ENCODE measurements at regions not wholly inside any gene's neighbourhood (a gene's known extent, or its start where the extent isn't known, plus 50 kb on each side); places are given as distances from the start of the nearest gene placed in this dataset.

DNA sequence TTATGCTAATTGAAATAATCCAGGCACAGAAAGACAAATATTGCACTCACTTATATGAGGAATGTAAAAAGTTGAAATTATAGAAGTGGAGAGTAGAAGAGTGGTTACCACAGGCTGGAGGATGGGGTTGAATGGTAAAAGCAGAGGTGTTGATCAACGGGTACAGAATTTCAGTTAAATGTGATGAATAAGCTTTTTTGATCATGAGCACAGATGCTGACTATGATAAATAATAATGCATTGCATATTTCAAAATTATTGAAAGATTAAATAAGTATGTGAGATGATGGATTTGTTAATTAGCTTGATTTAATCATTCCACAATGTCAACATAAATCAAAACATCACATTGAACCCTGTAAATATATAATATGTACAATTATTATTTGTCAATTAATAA lies 213.1 kb downstream of the DCAF12L2 start:
- TF ChIP-seq, protein P1, sequence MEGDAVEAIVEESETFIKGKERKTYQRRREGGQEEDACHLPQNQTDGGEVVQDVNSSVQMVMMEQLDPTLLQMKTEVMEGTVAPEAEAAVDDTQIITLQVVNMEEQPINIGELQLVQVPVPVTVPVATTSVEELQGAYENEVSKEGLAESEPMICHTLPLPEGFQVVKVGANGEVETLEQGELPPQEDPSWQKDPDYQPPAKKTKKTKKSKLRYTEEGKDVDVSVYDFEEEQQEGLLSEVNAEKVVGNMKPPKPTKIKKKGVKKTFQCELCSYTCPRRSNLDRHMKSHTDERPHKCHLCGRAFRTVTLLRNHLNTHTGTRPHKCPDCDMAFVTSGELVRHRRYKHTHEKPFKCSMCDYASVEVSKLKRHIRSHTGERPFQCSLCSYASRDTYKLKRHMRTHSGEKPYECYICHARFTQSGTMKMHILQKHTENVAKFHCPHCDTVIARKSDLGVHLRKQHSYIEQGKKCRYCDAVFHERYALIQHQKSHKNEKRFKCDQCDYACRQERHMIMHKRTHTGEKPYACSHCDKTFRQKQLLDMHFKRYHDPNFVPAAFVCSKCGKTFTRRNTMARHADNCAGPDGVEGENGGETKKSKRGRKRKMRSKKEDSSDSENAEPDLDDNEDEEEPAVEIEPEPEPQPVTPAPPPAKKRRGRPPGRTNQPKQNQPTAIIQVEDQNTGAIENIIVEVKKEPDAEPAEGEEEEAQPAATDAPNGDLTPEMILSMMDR (conservative IDR thresholded peaks at IDR 0.05 in 1 of 2, IDR thresholded peaks at IDR 0.05 in 1 of 2; ENCODE audit: extremely low read depth in 1 of 2, insufficient read depth in 1 of 2, low read depth in 1 of 2, low read length in 2 of 2): no peak
- no peak for TF ChIP-seq EZH2 (IDR thresholded peaks at IDR 0.05; ENCODE audit: borderline replicate concordance, low read length)

Measured in mammary epithelial cell (primary cell).